Body of pancreas (tissue), 4 donors: ENCODE measurements at regions not wholly inside any gene's neighbourhood (a gene's known extent, or its start where the extent isn't known, plus 50 kb on each side); places are given as distances from the start of the nearest gene placed in this dataset.

Experiments
- ATAC-seq: fragments of 150-250 bp; one replicate; pipeline ENCODE4 v1.9.1; 2016
- DNase-seq, 4 donors: peaks; one replicate each; pipeline ENCODE4 v3.0.0-alpha.2; 2019
- H3K27ac ChIP-seq, 4 donors: fragments of 200-600 bp; sonication (generic); 1 replicate in 3 of 4; 2 replicates in 1 of 4; pipeline versions ENCODE4 v1.5.1 to v1.6.1; 2016 to 2019; ENCODE audit warnings: mild to moderate bottlenecking in 1 of 4, mixed read lengths in 1 of 4, moderate library complexity in 1 of 4
- H3K27me3 ChIP-seq, 2 donors: fragments of 200-600 bp; sonication (generic); one replicate each; pipeline ENCODE4 v1.6.0; 2016; ENCODE audit warnings: mild to moderate bottlenecking in 1 of 2
- H3K36me3 ChIP-seq, 2 donors: fragments of 200-600 bp; sonication (generic); replicated peaks in 1 of 2; 2 replicates each; pipeline ENCODE4 v1.5.1; 2016; ENCODE audit warnings: low read depth in 2 of 2; ENCODE audit not compliant: insufficient read depth in 1 of 2
- H3K4me1 ChIP-seq: fragments of 200-600 bp; sonication (generic); one replicate; pipeline ENCODE4 v1.6.0; 2016
- H3K4me3 ChIP-seq, 2 donors: fragments of 200-600 bp; sonication (generic); 1 replicate in 1 of 2; 2 replicates in 1 of 2; pipeline ENCODE4 v1.5.1; 2016 to 2019
- H3K9me3 ChIP-seq, 3 donors: fragments of 200-600 bp; sonication (generic); 1 replicate in 2 of 3; 2 replicates in 1 of 3; pipeline ENCODE4 v1.5.1; 2016
- CTCF ChIP-seq, 7 experiments: fragments of 450-650 bp in 4 of 7; fragments of 200-600 bp in 3 of 7; sonication (generic) in 3 of 7; IDR thresholded peaks; one replicate each; pipeline ENCODE4 v1.5.1; 2016 to 2019; ENCODE audit warnings: antibody characterized with exemption in 7 of 7
- POLR2A ChIP-seq, 3 donors: fragments of 450-650 bp; IDR thresholded peaks; one replicate each; pipeline ENCODE4 v1.6.1; 2016; ENCODE audit warnings: antibody characterized with exemption in 3 of 3, mild to moderate bottlenecking in 2 of 3
- WGBS, 2 donors: methylation state at CpG; one replicate each; pipeline ENCODE4 v1.1.5; 2017; 5-methylcytosine and 5-hydroxymethylcytosine counted together
- intact Hi-C: fragments of 100-400 bp; cut with DNase I; formaldehyde crosslinking; loops from one replicate; pipeline ENCODE4 v1.15.1; 2023

GRCh38 chr14:96978525-96979272 lies 181.5 kb downstream of the VRK1 start:
- Histone ChIP-seq H3K4me3 (no peak overlapping the region), H3K36me3 (no peaks in the 10 kb centered on the region)
- no peak for DNase-seq

DNA sequence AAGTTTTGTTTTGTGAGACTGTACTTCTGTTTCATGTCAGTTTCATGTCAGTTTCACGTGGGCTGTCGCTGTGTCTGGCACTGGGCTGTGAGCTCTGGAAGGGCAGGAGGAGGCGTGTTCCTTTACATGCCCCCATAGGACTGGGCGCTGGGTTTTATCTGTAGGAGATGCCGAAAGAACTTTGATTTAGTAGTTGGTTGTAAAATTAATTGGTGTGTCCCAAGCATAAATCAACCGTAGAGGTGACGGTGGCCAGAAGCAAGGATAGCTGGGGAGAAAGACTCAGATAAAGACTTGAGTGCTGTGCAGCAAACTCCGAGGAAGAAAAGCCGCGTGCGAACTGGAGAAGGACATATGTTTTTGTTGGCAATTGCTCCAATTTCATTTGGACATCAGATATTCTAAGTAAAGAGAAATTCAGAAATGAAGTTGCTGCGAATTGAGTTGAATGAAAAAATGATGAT lies 182.5 kb downstream of the VRK1 start:
- Histone ChIP-seq H3K36me3 (no peaks in the 10 kb centered on the region), H3K4me1 (no peaks in the 10 kb centered on the region), H3K4me3 (no peak overlapping the region), H3K9me3 (peaks cover 0 to 7% (median 0%) of the 10 kb centered on the region in 3 donors), H3K27me3 (no peaks in the 10 kb centered on the region), H3K27ac (no peak overlapping the region)
- TF ChIP-seq POLR2A (IDR thresholded peaks at IDR 0.05) = no peak
- no peak for TF ChIP-seq CTCF (IDR thresholded peaks at IDR 0.05)
- ATAC-seq = no peak
- intact Hi-C loops = no loop called here
- 48 to 55% methylated on average over 12 of the region's 12 CpGs for WGBS, 2 donors
- DNase-seq = no peak

More at GRCh38 chr14:96978525-96979272, 181.5 kb downstream of the VRK1 start:
- no peaks in the 10 kb centered on the region for H3K4me1 ChIP-seq
- 53 to 55% methylated on average over 4 of the region's 4 CpGs for WGBS, 2 donors
- H3K9me3 ChIP-seq = peaks cover 0 to 7% (median 0%) of the 10 kb centered on the region in 3 donors
- no peak for ATAC-seq
- H3K27ac ChIP-seq = no peak overlapping the region
- no peak for TF ChIP-seq POLR2A (IDR thresholded peaks at IDR 0.05)
- no peak for TF ChIP-seq CTCF (IDR thresholded peaks at IDR 0.05)
- intact Hi-C loops = no loop called here
- H3K27me3 ChIP-seq = no peaks in the 10 kb centered on the region

GRCh38 chr14:96980835-96981234 lies 183.7 kb downstream of the VRK1 start:
- DNase-seq = no peak
- Histone ChIP-seq H3K36me3 (no peaks in the 10 kb centered on the region), H3K4me1 (no peaks in the 10 kb centered on the region), H3K27me3 (no peaks in the 10 kb centered on the region), H3K4me3 (no peak overlapping the region), H3K9me3 (no peaks in the 10 kb centered on the region), H3K27ac (no peak overlapping the region)
- WGBS, 2 donors = 76 to 81% methylated on average over 4 of the region's 4 CpGs
- intact Hi-C loops = no loop called here
- no peak for TF ChIP-seq POLR2A (IDR thresholded peaks at IDR 0.05)
- TF ChIP-seq CTCF (IDR thresholded peaks at IDR 0.05) = no peak
- no peak for ATAC-seq

DNA sequence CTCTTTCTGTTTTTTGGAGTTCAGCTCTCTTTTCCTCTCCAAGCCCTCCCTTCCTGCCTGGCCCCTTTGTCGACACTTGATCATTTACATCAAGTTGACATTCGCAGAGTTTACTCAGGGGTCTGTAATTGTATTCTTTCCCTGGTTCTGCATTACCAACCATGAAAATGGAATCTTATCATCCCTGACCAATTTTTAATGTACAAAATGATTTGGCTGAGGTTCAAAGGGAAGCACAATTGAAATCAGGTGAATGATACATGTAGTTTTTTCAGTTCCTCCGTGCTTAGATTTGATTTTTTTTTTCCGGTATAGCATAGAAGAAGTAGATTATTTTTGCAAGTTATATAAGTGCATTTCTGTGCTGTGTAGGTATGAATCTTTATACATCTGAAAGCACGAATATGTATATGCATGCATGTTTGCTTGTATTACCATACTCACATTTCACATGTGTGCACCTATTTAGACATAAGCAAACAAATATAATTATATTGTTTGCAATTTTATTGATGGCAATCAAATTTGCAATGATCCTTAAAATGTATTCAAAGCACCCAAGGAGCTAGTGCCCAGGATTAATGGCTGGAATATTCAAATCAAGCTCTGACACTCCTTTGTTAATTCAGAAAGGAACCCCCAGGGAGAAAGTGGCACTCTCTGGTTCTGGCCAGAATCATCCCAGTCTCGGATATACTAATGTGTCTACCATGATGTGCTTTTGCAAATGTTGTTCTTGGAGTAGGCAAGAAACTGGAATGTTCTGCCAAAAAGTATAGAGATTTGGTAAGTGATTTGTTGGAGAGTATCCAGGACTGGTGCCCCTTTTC lies 189.3 kb downstream of the VRK1 start:
- TF ChIP-seq CTCF (IDR thresholded peaks at IDR 0.05) = no peak
- TF ChIP-seq POLR2A (IDR thresholded peaks at IDR 0.05) = no peak
- DNase-seq = no peak
- no peak for ATAC-seq

More for the DNA sequence above, 189.3 kb downstream of the VRK1 start:
- Histone ChIP-seq H3K9me3 (no peaks in the 10 kb centered on the region), H3K27ac (no peak overlapping the region), H3K4me1 (no peaks in the 10 kb centered on the region), H3K27me3 (no peaks in the 10 kb centered on the region), H3K4me3 (no peak overlapping the region), H3K36me3 (no peaks in the 10 kb centered on the region)
- intact Hi-C loops = no loop called here
- 62 to 66% methylated on average over 6 of the region's 6 CpGs for WGBS, 2 donors
